Neural progenitor cell (in vitro differentiated cells): ENCODE measurements at regions not wholly inside any gene's neighbourhood (a gene's known extent, or its start where the extent isn't known, plus 50 kb on each side); places are given as distances from the start of the nearest gene placed in this dataset.

ENCODE experiments used
- CTCF ChIP-seq: fragments of 200-600 bp; sonication (generic); IDR thresholded peaks from 2 replicates; pipeline ENCODE4 v1.5.1; 2017; ENCODE audit warnings: antibody characterized with exemption, mild to moderate bottlenecking
- EZH2 ChIP-seq: fragments of 200-600 bp; sonication (generic); IDR thresholded peaks from 2 replicates; pipeline ENCODE4 v1.6.1; 2017; ENCODE audit warnings: antibody characterized with exemption, mild to moderate bottlenecking, moderate library complexity

GRCh38 chr2:88999365-88999764 is 307.9 kb downstream of the RPIA start:
- TF ChIP-seq CTCF = no peak
- no peak for TF ChIP-seq EZH2
